DND-41 (cell line): ENCODE measurements at regions not wholly inside any gene's neighbourhood (a gene's known extent, or its start where the extent isn't known, plus 50 kb on each side); places are given as distances from the start of the nearest gene placed in this dataset.

Experiments used
- ATAC-seq: fragments of 200-7000 bp; cut with Tn5 transposase; 3 replicates; pipeline ENCODE4 v1.9.1; 2021; ENCODE audit warnings: low read depth; ENCODE audit not compliant: insufficient read depth
- DNase-seq: peaks from one replicate; pipeline ENCODE4 v3.0.0-alpha.2; 2020
- H2AFZ ChIP-seq: 2 replicates; pipeline ENCODE4 v1.6.0; 2012; ENCODE audit warnings: low read depth, low read length
- H3K27ac ChIP-seq: 2 replicates; pipeline ENCODE4 v1.5.1; 2012; ENCODE audit warnings: low read length, inconsistent platforms
- H3K27me3 ChIP-seq: fragments of 200-600 bp; sonication (generic); 2 replicates; pipeline ENCODE4 v1.6.0; 2012; ENCODE audit warnings: low read length, mild to moderate bottlenecking, inconsistent platforms; ENCODE audit not compliant: insufficient read depth, poor library complexity
- H3K36me3 ChIP-seq: 2 replicates; pipeline ENCODE4 v1.5.1; 2012; ENCODE audit warnings: low read length, inconsistent platforms; ENCODE audit not compliant: insufficient read depth
- H3K4me1 ChIP-seq: 2 replicates; pipeline ENCODE4 v1.5.1; 2012; ENCODE audit warnings: mild to moderate bottlenecking, low read length; ENCODE audit not compliant: insufficient read depth
- H3K4me2 ChIP-seq: 2 replicates; pipeline ENCODE4 v1.6.0; 2012; ENCODE audit warnings: mild to moderate bottlenecking, moderate library complexity, low read length, inconsistent platforms; ENCODE audit not compliant: insufficient read depth
- H3K4me3 ChIP-seq, 2 experiments: fragments of 200-600 bp in 1 of 2; shearing (Covaris generic) in 1 of 2; 2 replicates each; pipeline ENCODE4 v1.5.1; 2012 to 2016; ENCODE audit warnings: inconsistent platforms in 2 of 2, low read length in 2 of 2, mild to moderate bottlenecking in 2 of 2, low read depth in 1 of 2, moderate library complexity in 1 of 2
- H3K79me2 ChIP-seq: 2 replicates; pipeline ENCODE4 v1.6.0; 2012; ENCODE audit warnings: low read length, inconsistent platforms; ENCODE audit not compliant: insufficient read depth
- H3K9ac ChIP-seq: 2 replicates; pipeline ENCODE4 v1.6.0; 2012; ENCODE audit warnings: low read depth, mild to moderate bottlenecking, inconsistent platforms, low read length, moderate library complexity
- H3K9me3 ChIP-seq: 2 replicates; pipeline ENCODE4 v1.5.1; 2012; ENCODE audit warnings: low read length, moderate library complexity, mild to moderate bottlenecking, inconsistent platforms; ENCODE audit not compliant: insufficient read depth, severe bottlenecking
- H4K20me1 ChIP-seq: 2 replicates; pipeline ENCODE4 v1.6.0; 2012; ENCODE audit warnings: low read length; ENCODE audit not compliant: insufficient read depth
- CTCF ChIP-seq: IDR thresholded peaks from 2 replicates; pipeline ENCODE4 v1.5.1; 2012; ENCODE audit warnings: borderline replicate concordance, low read length, moderate library complexity, mild to moderate bottlenecking; ENCODE audit not compliant: poor library complexity, severe bottlenecking; ENCODE audit errors: extremely low read depth
- EZH2 ChIP-seq: IDR thresholded peaks from 3 replicates; pipeline ENCODE4 v1.6.1; 2012; ENCODE audit warnings: borderline replicate concordance, low read depth, mild to moderate bottlenecking, moderate library complexity, low read length, inconsistent platforms; ENCODE audit not compliant: severe bottlenecking

GRCh38 chr6:104324301-104324700 lies 535.4 kb downstream of the HACE1 start:
- no peak overlapping the region for H2AFZ ChIP-seq
- no peak overlapping the region for H3K4me3 ChIP-seq
- H3K4me2 ChIP-seq, result no peak overlapping the region
- ATAC-seq (no peak), DNase-seq (no peak)
- H3K27me3 ChIP-seq, result peaks cover 17% of the 10 kb centered on the region
- H3K9me3 ChIP-seq, result no peaks in the 10 kb centered on the region
- TF ChIP-seq CTCF, result no peak
- TF ChIP-seq EZH2, result no peak
- no peaks in the 10 kb centered on the region for H4K20me1 ChIP-seq
- H3K79me2 ChIP-seq, result no peaks in the 10 kb centered on the region
- no peaks in the 10 kb centered on the region for H3K36me3 ChIP-seq
- H3K4me1 ChIP-seq, result no peaks in the 10 kb centered on the region
- no peak overlapping the region for H3K27ac ChIP-seq
- no peak overlapping the region for H3K9ac ChIP-seq

GRCh38 chr6:104322841-104323240 lies 536.9 kb downstream of the HACE1 start:
- Histone ChIP-seq H4K20me1 (no peaks in the 10 kb centered on the region), H3K79me2 (no peaks in the 10 kb centered on the region), H3K4me2 (no peak overlapping the region), H3K36me3 (no peaks in the 10 kb centered on the region), H2AFZ (no peak overlapping the region), H3K9me3 (no peaks in the 10 kb centered on the region), H3K4me1 (no peaks in the 10 kb centered on the region), H3K27ac (no peak overlapping the region), H3K27me3 (peaks cover 17% of the 10 kb centered on the region), H3K4me3 (no peak overlapping the region), H3K9ac (no peak overlapping the region)
- no peak for DNase-seq
- ATAC-seq, result no peak
- TF ChIP-seq EZH2 (no peak), CTCF (no peak)

GRCh38 chr6:104321301-104321700 lies 538.4 kb downstream of the HACE1 start:
- Histone ChIP-seq H3K4me3 (no peak overlapping the region), H3K79me2 (no peaks in the 10 kb centered on the region), H3K27ac (no peak overlapping the region), H3K9ac (no peak overlapping the region), H3K4me1 (no peaks in the 10 kb centered on the region), H3K36me3 (no peaks in the 10 kb centered on the region), H3K4me2 (no peak overlapping the region), H3K27me3 (peaks cover 15% of the 10 kb centered on the region), H4K20me1 (no peaks in the 10 kb centered on the region), H3K9me3 (no peaks in the 10 kb centered on the region), H2AFZ (no peak overlapping the region)
- DNase-seq (no peak), ATAC-seq (no peak)
- no peak for TF ChIP-seq EZH2
- TF ChIP-seq CTCF, result no peak

GRCh38 chr6:104320896-104321295 lies 538.8 kb downstream of the HACE1 start:
- no peak for ATAC-seq
- Histone ChIP-seq H3K4me1 (no peaks in the 10 kb centered on the region), H3K36me3 (no peaks in the 10 kb centered on the region), H3K4me2 (no peak overlapping the region), H4K20me1 (no peaks in the 10 kb centered on the region), H3K27ac (no peak overlapping the region), H3K4me3 (no peak overlapping the region), H3K9ac (no peak overlapping the region), H3K27me3 (peaks cover 15% of the 10 kb centered on the region), H3K9me3 (no peaks in the 10 kb centered on the region), H2AFZ (no peak overlapping the region), H3K79me2 (no peaks in the 10 kb centered on the region)
- no peak for TF ChIP-seq EZH2
- no peak for TF ChIP-seq CTCF
- DNase-seq, result no peak
